ENCODE measurements at regions not wholly inside any gene's neighbourhood (a gene's known extent, or its start where the extent isn't known, plus 50 kb on each side); places are given as distances from the start of the nearest gene placed in this dataset.

DNA sequence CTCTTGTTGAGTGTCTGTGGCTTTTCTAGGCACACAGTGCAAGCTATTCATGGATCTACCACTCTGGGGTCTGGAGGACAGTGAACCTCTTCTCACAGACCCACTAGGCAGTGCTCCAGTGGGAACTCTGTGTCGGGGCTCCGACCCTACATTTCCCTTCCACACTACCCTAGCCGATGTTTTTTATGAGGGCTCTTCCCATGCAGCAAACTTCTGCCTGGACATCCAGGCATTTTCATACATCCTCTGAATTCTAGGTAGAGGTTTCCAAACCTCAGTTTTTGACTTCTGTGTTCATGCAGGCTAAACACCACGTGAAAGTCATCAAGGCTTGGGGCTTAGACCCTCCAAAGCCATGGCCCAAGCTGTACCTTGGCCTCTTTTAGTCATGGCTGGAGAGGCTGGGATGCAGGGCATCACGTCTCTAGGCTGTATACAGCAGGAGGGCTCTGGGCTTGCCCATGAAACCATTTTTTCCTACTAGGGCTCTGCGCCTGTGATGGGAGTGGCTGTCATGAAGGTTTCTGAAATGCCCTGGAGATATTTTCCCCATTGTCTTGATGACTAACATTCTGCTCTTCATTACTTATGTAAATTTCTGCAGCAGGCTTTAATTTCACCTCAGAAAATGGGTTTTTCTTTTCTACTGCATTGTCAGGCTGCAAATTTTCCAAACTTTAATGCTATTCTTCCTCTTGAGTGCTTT, 249.8 kb upstream of the CPEB2 start:
- Histone ChIP-seq H3K9me3 (ENCODE audit: control insufficient read depth in 4 of 4, low read length in 3 of 4) (peaks cover 3 to 6% (median 4%) of the 10 kb centered on the region in 4 donors), H3K9ac (ENCODE audit: low read depth in 1 of 2, low read length in 2 of 2) (no peak overlapping the region), H3K4me1 (ENCODE audit: control insufficient read depth in 4 of 4, insufficient read depth in 4 of 4, low read length in 3 of 4) (no peaks in the 10 kb centered on the region), H3K27me3 (ENCODE audit: control insufficient read depth in 4 of 4, insufficient read depth in 4 of 4, low read length in 3 of 4) (no peaks in the 10 kb centered on the region), H3K27ac (ENCODE audit: low read depth in 1 of 2, low read length in 2 of 2) (no peak overlapping the region), H3K36me3 (ENCODE audit: control insufficient read depth in 4 of 4, insufficient read depth in 3 of 4, low read depth in 1 of 4, low read length in 3 of 4) (no peaks in the 10 kb centered on the region), H3K4me3 (ENCODE audit: low read depth in 1 of 3, low read length in 3 of 3) (no peak overlapping the region)
- TF ChIP-seq FOXA2 (IDR thresholded peaks at IDR 0.05) = no peak
- no peak for TF ChIP-seq GABPA (IDR thresholded peaks at IDR 0.05 in 1 of 2, conservative IDR thresholded peaks at IDR 0.05 in 1 of 2)
- TF ChIP-seq TAF1 (conservative IDR thresholded peaks at IDR 0.05) = no peak
- no peak for TF ChIP-seq YY1 (IDR thresholded peaks at IDR 0.05)
- no peak for TF ChIP-seq HNF4G (IDR thresholded peaks at IDR 0.05)
- TF ChIP-seq HNF4A (conservative IDR thresholded peaks at IDR 0.05) = no peak
- TF ChIP-seq, protein P1, sequence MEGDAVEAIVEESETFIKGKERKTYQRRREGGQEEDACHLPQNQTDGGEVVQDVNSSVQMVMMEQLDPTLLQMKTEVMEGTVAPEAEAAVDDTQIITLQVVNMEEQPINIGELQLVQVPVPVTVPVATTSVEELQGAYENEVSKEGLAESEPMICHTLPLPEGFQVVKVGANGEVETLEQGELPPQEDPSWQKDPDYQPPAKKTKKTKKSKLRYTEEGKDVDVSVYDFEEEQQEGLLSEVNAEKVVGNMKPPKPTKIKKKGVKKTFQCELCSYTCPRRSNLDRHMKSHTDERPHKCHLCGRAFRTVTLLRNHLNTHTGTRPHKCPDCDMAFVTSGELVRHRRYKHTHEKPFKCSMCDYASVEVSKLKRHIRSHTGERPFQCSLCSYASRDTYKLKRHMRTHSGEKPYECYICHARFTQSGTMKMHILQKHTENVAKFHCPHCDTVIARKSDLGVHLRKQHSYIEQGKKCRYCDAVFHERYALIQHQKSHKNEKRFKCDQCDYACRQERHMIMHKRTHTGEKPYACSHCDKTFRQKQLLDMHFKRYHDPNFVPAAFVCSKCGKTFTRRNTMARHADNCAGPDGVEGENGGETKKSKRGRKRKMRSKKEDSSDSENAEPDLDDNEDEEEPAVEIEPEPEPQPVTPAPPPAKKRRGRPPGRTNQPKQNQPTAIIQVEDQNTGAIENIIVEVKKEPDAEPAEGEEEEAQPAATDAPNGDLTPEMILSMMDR (IDR thresholded peaks at IDR 0.05; ENCODE audit: low read depth, low read length, missing input control) = no peak
- no peak for TF ChIP-seq JUND (IDR thresholded peaks at IDR 0.05)
- no peak for TF ChIP-seq RXRA (IDR thresholded peaks at IDR 0.05)
- TF ChIP-seq NR2F2 (IDR thresholded peaks at IDR 0.05) = no peak
- TF ChIP-seq, protein P2, sequence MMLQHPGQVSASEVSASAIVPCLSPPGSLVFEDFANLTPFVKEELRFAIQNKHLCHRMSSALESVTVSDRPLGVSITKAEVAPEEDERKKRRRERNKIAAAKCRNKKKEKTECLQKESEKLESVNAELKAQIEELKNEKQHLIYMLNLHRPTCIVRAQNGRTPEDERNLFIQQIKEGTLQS (IDR thresholded peaks at IDR 0.05) = no peak
- TF ChIP-seq, protein P3, sequence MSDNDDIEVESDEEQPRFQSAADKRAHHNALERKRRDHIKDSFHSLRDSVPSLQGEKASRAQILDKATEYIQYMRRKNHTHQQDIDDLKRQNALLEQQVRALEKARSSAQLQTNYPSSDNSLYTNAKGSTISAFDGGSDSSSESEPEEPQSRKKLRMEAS (IDR thresholded peaks at IDR 0.05) = no peak
- TF ChIP-seq, protein P4, sequence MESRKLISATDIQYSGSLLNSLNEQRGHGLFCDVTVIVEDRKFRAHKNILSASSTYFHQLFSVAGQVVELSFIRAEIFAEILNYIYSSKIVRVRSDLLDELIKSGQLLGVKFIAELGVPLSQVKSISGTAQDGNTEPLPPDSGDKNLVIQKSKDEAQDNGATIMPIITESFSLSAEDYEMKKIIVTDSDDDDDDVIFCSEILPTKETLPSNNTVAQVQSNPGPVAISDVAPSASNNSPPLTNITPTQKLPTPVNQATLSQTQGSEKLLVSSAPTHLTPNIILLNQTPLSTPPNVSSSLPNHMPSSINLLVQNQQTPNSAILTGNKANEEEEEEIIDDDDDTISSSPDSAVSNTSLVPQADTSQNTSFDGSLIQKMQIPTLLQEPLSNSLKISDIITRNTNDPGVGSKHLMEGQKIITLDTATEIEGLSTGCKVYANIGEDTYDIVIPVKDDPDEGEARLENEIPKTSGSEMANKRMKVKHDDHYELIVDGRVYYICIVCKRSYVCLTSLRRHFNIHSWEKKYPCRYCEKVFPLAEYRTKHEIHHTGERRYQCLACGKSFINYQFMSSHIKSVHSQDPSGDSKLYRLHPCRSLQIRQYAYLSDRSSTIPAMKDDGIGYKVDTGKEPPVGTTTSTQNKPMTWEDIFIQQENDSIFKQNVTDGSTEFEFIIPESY (IDR thresholded peaks at IDR 0.05) = no peak
- no peak for DNase-seq (ENCODE audit: low spot score)
- 80% methylated on average over 6 of the region's 6 CpGs for WGBS

DNA sequence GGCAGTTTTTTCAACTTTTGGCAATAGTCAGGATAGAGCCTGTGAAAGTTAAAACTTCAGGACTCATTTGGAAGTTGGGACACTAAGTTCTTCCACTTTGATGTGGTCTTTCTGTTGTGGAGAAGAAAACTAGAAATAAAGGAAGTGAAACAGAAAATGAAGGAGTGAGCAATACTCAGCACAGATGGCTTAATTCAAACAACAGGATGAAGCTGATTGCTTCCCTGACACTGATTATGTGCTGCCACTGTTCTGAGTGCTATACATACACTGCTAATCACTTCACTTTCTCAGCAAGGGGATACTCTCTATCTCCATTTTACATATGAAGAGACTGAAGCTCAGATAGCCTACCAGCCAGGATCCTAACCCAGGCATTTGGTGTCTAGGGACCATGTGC, 235.1 kb upstream of the CPEB2 start:
- no peaks in the 10 kb centered on the region for H3K4me1 ChIP-seq (ENCODE audit: control insufficient read depth in 4 of 4, insufficient read depth in 4 of 4, low read length in 3 of 4)
- H3K36me3 ChIP-seq (ENCODE audit: control insufficient read depth in 4 of 4, insufficient read depth in 3 of 4, low read depth in 1 of 4, low read length in 3 of 4) = no peaks in the 10 kb centered on the region
- no peak for DNase-seq (ENCODE audit: low spot score)
- H3K27me3 ChIP-seq (ENCODE audit: control insufficient read depth in 4 of 4, insufficient read depth in 4 of 4, low read length in 3 of 4) = no peaks in the 10 kb centered on the region
- no peak overlapping the region for H3K9ac ChIP-seq (ENCODE audit: low read depth in 1 of 2, low read length in 2 of 2)
- no peak overlapping the region for H3K27ac ChIP-seq (ENCODE audit: low read depth in 1 of 2, low read length in 2 of 2)
- no peak for TF ChIP-seq EGR1 (IDR thresholded peaks at IDR 0.05; ENCODE audit: low read depth in 2 of 2)
- TF ChIP-seq, protein P1 (IDR thresholded peaks at IDR 0.05; ENCODE audit: low read depth, low read length, missing input control) = no peak
- no peak for TF ChIP-seq TAF1 (conservative IDR thresholded peaks at IDR 0.05)
- no peak for TF ChIP-seq HNF4A (conservative IDR thresholded peaks at IDR 0.05)
- TF ChIP-seq SP1 (IDR thresholded peaks at IDR 0.05) = no peak
- no peak overlapping the region for H3K4me3 ChIP-seq (ENCODE audit: low read depth in 1 of 3, low read length in 3 of 3)
- H3K9me3 ChIP-seq (ENCODE audit: control insufficient read depth in 4 of 4, low read length in 3 of 4) = no peaks in the 10 kb centered on the region

All from liver (tissue), 8 donors.